ENCODE measurements at regions not wholly inside any gene's neighbourhood (a gene's known extent, or its start where the extent isn't known, plus 50 kb on each side); places are given as distances from the start of the nearest gene placed in this dataset.
"Not testable (repeated sequence)": the region's sequence is repeated elsewhere in the genome, so short reads cannot be mapped to it uniquely, and the experiment has no call there.

DNA sequence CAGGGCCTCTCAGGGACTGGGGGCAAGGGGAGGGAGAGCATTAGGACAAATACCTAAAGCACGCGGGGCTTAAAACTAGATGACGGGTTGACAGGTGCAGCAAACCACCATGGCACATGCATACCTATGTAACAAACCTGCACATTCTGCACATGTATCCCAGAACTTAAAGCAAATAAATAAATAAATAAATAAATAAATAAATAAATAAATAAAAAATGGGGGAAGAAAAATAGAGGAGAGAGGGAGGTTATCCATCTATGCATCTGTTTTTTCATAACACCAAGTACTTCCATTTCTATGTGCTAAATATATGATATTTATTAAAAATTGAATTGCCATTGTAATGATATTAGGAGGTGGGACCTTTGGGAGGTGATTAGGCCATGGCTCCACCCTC is 539.5 kb downstream of the TRIML1 start:
- DNase-seq, result not testable (repeated sequence)

- DNase-seq, result no peak
Observed at GRCh38 chr4:188680004-188680666, 540.9 kb downstream of the TRIML1 start.

GRCh38 chr4:188680667-188681063 is 541.4 kb downstream of the TRIML1 start:
- DNase-seq, result no peak

GRCh38 chr4:188682321-188682720 is 543.1 kb downstream of the TRIML1 start:
- DNase-seq, result no peak

DNA sequence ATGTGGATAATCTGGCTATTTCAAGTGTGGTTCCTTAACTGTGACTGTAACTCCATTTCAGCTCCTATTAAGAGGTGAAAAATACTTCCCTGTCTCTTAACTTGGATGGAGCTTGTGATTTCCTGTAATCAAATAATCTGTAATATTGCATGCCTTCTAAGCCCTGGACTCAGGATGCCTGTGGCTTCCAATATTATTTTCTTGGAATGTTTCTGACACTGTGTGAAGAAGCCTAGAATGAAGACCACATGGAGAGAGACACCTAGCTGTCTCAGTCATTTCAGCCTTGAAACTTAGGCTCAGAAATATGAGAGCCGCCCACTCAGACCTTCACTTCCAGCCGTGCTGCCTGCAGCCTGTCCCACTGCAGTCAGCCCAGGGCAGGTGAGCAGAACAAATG is 544.3 kb downstream of the TRIML1 start:
- DNase-seq, result no peak

- DNase-seq, result no peak
Observed at GRCh38 chr4:188688956-188689355, 549.7 kb downstream of the TRIML1 start.

- DNase-seq, result no peak
Observed at GRCh38 chr4:188691811-188692210, 552.6 kb downstream of the TRIML1 start.

GRCh38 chr4:188695261-188695660 is 556.0 kb downstream of the TRIML1 start:
- no peak for DNase-seq

- no peak for DNase-seq
Observed at GRCh38 chr4:188697243-188697642, 558.0 kb downstream of the TRIML1 start.

DNA sequence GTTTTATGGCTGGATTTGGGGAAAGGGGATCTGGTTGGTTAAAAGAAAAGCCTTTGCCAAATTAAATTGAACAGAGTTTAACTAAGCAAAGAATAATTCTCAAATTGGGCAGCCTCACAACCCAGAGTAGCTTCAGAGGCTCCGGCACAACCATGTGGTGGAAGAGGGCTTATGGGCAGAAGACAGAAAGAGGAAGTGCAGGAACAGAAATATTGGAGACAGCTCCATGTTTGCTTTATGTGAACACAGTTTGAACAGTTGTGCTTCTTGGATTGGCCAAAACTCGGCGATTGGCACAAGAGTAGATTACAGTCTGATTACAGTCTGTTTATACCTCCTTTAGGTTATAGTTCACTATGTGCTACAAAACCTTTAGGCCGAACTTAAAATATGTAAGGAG is 562.7 kb downstream of the TRIML1 start:
- no peak for DNase-seq

GRCh38 chr4:188704288-188704687 is 565.0 kb downstream of the TRIML1 start:
- no peak for DNase-seq

DNA sequence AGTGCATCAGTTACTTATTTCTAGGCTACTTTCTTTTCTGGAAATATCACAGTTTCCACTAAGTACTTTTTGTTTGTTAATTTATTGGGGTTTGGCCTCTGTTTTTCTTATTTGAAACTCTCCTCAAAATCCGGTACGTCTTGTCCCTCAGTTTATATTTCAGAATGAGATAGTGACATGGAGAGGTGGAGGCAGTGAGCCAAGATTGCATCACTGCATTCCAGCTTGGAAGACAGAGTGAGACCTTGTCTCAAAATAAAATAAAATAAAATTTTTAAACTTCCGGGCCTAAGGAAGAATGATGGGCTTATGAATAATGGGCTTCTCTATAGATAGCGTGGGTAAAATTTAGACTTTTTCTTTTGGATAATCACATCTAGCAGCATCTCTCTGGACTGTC is 567.8 kb downstream of the TRIML1 start:
- no peak for DNase-seq

GRCh38 chr4:188714501-188714900 is 575.3 kb downstream of the TRIML1 start:
- no peak for DNase-seq

DNA sequence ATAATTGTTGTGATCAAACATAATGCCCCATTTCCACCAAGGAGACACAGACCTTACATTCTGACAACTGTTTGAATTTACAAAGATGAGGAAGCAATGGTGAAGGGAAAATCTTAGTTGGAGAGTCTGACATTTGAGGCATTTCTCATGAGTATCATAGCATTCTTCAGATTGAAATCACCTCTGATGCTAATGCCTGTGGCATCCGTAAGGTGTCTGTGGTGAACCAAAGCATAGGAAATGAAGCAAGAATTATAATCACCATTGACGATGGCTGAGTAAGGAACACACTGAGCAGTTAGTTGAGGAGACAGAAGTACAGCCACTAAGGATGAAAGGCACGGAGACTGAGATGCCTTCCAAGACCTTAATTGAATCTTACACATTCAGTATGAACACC is 575.7 kb downstream of the TRIML1 start:
- DNase-seq, result no peak

- DNase-seq, result no peak
Observed at GRCh38 chr4:188717661-188718060, 578.4 kb downstream of the TRIML1 start.

- DNase-seq, result no peak
Observed at GRCh38 chr4:188719794-188720193, 580.6 kb downstream of the TRIML1 start.

- no peak for DNase-seq
Observed at GRCh38 chr4:188722911-188723310, 583.7 kb downstream of the TRIML1 start.

DNA sequence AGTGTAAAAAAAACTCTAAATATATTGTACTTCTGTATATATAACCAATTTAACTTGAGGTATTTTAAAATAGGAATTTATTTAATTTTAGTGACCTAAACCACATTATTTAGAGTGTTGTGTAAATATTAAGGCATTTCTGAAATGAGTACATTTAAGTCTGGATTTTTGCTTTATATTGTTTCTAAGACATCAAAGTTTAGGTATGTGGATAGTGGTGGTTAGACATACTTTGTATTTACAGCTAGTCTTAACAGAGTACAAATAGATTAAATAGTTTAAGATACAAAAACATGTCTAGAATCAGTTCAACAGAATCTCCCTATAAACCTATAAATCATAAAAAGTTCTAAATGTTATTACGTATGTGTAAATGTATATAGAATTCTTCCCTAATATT is 588.5 kb downstream of the TRIML1 start:
- no peak for DNase-seq

DNA sequence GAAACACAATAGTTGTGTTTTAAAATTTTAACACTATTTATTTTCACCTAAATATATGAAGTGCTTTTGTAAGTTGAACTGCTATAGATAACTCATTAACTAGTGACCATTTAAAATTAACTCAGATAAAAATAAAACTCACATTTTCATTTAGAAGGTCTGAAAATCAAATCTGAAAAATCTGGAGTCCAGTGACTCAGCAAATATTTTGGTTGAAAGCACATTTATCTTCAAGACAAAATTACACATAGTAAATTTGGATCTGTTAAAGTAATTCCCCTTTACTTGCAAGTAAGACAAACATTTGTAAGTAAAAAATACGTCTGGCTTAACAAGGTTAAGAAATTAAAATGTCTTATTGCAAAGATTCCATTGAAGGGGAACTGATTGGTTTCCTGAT is 589.1 kb downstream of the TRIML1 start:
- DNase-seq, result no peak

GRCh38 chr4:188732131-188732530 is 592.9 kb downstream of the TRIML1 start:
- no peak for DNase-seq

GRCh38 chr4:188735082-188735481 is 595.8 kb downstream of the TRIML1 start:
- DNase-seq, result no peak

DNA sequence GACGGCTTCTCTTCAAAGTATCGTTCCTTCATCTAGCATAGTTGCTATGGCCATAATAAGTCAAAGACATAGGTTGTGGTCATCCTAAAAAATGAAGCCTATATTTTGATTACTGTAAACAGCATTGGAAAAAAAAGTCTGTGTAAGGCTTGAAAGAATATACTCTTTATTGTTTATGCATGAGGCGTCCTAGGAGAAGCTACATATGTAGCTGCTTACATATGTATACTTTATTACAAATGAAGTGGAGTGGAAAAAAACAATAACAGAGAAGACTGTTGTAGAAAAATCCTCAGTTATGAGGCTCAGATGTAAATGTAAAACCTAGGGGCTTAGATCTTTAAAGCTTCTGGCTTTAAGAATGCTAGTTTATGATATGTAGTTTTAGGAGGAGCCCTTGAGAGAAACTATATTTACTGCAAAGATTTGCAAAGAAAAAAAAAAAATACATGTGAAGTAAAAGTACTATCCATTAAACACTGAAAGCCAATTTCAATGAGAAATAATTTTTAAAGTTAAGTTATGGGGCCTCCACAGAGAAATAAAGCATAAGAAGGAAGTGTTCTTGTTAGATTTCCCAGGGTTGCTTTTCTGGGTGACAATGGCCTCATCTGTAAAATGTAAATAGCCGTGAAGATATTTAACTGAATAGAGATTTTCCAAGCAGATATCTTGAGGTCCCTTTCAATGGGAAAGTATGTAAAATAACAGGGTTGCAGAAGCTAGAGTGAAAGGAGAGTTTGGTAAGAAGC is 598.2 kb downstream of the TRIML1 start:
- no peak for DNase-seq

DNA sequence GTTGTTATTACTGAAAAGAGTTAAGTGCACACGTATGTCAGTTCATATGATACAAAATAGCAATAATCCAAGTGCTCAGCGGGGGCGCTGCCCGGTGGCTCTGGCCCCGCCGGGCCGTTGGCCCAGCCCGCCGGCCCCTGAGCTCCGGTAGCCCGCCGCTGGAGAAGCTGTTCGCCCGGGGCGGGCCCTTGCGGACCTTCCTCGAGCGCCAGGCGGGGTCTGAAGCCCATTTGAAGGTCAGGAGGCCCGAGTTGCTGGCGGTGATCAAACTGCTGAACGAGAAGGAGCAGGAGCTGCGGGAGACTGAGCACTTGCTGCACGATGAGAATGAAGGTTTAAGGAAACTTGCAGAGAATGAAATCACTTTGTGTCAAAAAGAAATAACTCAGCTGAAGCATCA is 599.0 kb downstream of the TRIML1 start:
- not testable (repeated sequence) for DNase-seq

DNA sequence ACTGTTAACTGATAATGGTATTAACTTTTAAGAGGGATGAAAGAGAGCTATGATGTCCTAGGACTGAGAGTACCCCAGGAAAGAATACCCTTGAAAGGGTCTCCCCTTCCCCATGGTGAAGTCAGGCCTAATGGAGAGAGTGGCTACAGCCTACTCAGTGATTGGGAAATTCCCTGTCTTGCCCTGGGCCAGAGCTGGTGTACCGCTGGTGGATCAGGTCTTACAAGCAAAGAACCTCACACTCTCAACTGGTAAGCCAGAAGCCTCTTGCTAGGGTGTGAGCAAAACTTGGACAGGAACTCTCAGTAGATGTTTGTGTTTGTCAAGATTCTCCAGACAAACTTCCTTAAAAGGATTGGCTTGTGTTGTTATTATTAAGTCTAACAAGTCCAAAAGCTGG is 600.9 kb downstream of the TRIML1 start:
- not testable (repeated sequence) for DNase-seq

DNA sequence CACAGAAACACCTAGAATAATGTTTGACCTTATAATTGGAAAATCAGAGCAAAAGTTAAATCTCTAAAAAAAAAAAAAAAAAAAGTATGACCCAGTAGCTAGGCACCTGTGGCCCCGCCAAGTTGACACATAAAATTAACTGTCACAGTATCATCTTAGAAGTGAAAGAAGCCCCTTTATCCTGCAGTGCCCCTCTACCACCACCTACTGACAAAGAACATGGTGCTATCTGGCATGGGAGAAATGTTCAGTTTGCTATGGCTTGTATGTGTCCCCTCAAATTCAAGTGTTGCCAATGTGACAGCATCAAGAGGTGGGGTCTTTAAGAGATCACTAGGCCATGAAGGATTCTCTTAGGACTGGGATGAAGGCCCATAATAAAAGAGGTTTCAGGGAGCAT is 601.5 kb downstream of the TRIML1 start:
- DNase-seq, result not testable (repeated sequence)
